Vagina (tissue), 2 donors: ENCODE measurements at regions not wholly inside any gene's neighbourhood (a gene's known extent, or its start where the extent isn't known, plus 50 kb on each side); places are given as distances from the start of the nearest gene placed in this dataset.

Experiments
- CTCF ChIP-seq, 3 experiments: fragments of 450-650 bp in 2 of 3; fragments of 200-600 bp in 1 of 3; sonication (generic) in 1 of 3; IDR thresholded peaks; one replicate each; pipeline ENCODE4 v1.5.1; 2017 to 2019; ENCODE audit warnings: antibody characterized with exemption in 3 of 3, mild to moderate bottlenecking in 2 of 3, moderate library complexity in 2 of 3
- POLR2A ChIP-seq, 2 donors: fragments of 450-650 bp; IDR thresholded peaks; one replicate each; pipeline ENCODE4 v1.6.1; 2017; ENCODE audit warnings: antibody characterized with exemption in 2 of 2, mild to moderate bottlenecking in 2 of 2, moderate library complexity in 2 of 2
- POLR2AphosphoS5 ChIP-seq, 2 donors: sonication (generic); formaldehyde crosslinking; IDR thresholded peaks; one replicate each; pipeline ENCODE4 v1.9.0; 2017; ENCODE audit warnings: antibody characterized with exemption in 2 of 2, mild to moderate bottlenecking in 2 of 2, low read depth in 1 of 2; ENCODE audit not compliant: insufficient read depth in 1 of 2

DNA sequence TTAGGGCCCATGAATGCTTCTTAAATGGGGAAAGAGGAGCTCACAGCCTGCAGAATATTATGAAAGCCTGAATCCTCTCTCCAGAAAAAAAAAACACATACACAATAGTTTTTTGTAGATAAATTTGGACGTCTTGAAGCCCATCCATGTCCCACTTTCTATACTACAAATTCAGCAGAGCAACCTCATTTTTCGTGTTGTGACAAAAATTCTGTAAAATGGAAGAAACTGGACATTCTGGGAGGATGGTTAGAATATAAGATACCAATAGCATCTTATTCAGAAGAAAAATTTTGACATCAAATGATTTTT lies 102.1 kb downstream of the ZNF281 start:
- TF ChIP-seq POLR2A (IDR thresholded peaks at IDR 0.05) (no peak), CTCF (IDR thresholded peaks at IDR 0.05) (no peak), POLR2AphosphoS5 (IDR thresholded peaks at IDR 0.05; ENCODE audit: insufficient read depth in 1 of 2, low read depth in 1 of 2) (no peak)
